ENCODE measurements at regions not wholly inside any gene's neighbourhood (a gene's known extent, or its start where the extent isn't known, plus 50 kb on each side); places are given as distances from the start of the nearest gene placed in this dataset.

GRCh38 chr2:11940121-11940743 lies 193.8 kb downstream of the LPIN1 start:
- Histone ChIP-seq H3K9me3 (ENCODE audit: control insufficient read depth in 4 of 4, insufficient read depth in 3 of 4, low read length in 3 of 4) (peaks cover 0 to 2% (median 0%) of the 10 kb centered on the region in 4 donors), H3K4me1 (ENCODE audit: control insufficient read depth in 5 of 5, insufficient read depth in 5 of 5, low read length in 5 of 5) (peaks cover 0 to 11% (median 0%) of the 10 kb centered on the region in 5 donors), H3K27ac (ENCODE audit: low read depth in 1 of 2, low read length in 1 of 2) (no peak overlapping the region), H3K36me3 (ENCODE audit: control insufficient read depth in 4 of 4, insufficient read depth in 4 of 4, low read length in 4 of 4) (no peaks in the 10 kb centered on the region), H3K27me3 (ENCODE audit: control insufficient read depth in 3 of 3, insufficient read depth in 3 of 3, low read length in 2 of 3) (no peaks in the 10 kb centered on the region), H3K9ac (ENCODE audit: insufficient read depth in 1 of 2, low read length in 2 of 2) (no peak overlapping the region), H3K4me3 (no peak overlapping the region)
- TF ChIP-seq CTCF (IDR thresholded peaks at IDR 0.05; ENCODE audit: control extremely low read depth, extremely low read depth): no peak
- ATAC-seq (ENCODE audit: insufficient read depth, low FRiP score) (no peak), DNase-seq (no peak)
- 78 to 89% methylated on average over 3 of the region's 3 CpGs for WGBS, 2 donors

GRCh38 chr2:11940799-11941198 lies 194.4 kb downstream of the LPIN1 start:
- WGBS, 2 donors: 95 to 97% methylated on average over 4 of the region's 4 CpGs
- Histone ChIP-seq H3K27ac (ENCODE audit: low read depth in 1 of 2, low read length in 1 of 2) (no peak overlapping the region), H3K27me3 (ENCODE audit: control insufficient read depth in 3 of 3, insufficient read depth in 3 of 3, low read length in 2 of 3) (no peaks in the 10 kb centered on the region), H3K9ac (ENCODE audit: insufficient read depth in 1 of 2, low read length in 2 of 2) (no peak overlapping the region), H3K4me3 (no peak overlapping the region), H3K36me3 (ENCODE audit: control insufficient read depth in 4 of 4, insufficient read depth in 4 of 4, low read length in 4 of 4) (no peaks in the 10 kb centered on the region), H3K4me1 (ENCODE audit: control insufficient read depth in 5 of 5, insufficient read depth in 5 of 5, low read length in 5 of 5) (peaks cover 0 to 11% (median 0%) of the 10 kb centered on the region in 5 donors), H3K9me3 (ENCODE audit: control insufficient read depth in 4 of 4, insufficient read depth in 3 of 4, low read length in 3 of 4) (peaks cover 0 to 2% (median 0%) of the 10 kb centered on the region in 4 donors)
- no peak for TF ChIP-seq CTCF (IDR thresholded peaks at IDR 0.05; ENCODE audit: control extremely low read depth, extremely low read depth)
- DNase-seq (no peak), ATAC-seq (ENCODE audit: insufficient read depth, low FRiP score) (no peak)

- no peak overlapping the region for H3K4me3 ChIP-seq
- H3K27me3 ChIP-seq (ENCODE audit: control insufficient read depth in 3 of 3, insufficient read depth in 3 of 3, low read length in 2 of 3): no peaks in the 10 kb centered on the region
- H3K9me3 ChIP-seq (ENCODE audit: control insufficient read depth in 4 of 4, insufficient read depth in 3 of 4, low read length in 3 of 4): no peaks in the 10 kb centered on the region
- no peak for ATAC-seq (ENCODE audit: insufficient read depth, low FRiP score)
- H3K9ac ChIP-seq (ENCODE audit: insufficient read depth in 1 of 2, low read length in 2 of 2): no peak overlapping the region
- H3K27ac ChIP-seq (ENCODE audit: low read depth in 1 of 2, low read length in 1 of 2): no peak overlapping the region
- no peaks in the 10 kb centered on the region for H3K36me3 ChIP-seq (ENCODE audit: control insufficient read depth in 4 of 4, insufficient read depth in 4 of 4, low read length in 4 of 4)
- no peak for TF ChIP-seq CTCF (IDR thresholded peaks at IDR 0.05; ENCODE audit: control extremely low read depth, extremely low read depth)
- 73 to 87% methylated on average over 17 of the region's 17 CpGs for WGBS, 2 donors
- peaks cover 0 to 11% (median 0%) of the 10 kb centered on the region in 5 donors for H3K4me1 ChIP-seq (ENCODE audit: control insufficient read depth in 5 of 5, insufficient read depth in 5 of 5, low read length in 5 of 5)
- DNase-seq: peak; percentile 46 to 52 (median 46)
Observed at GRCh38 chr2:11941201-11942177, 195.1 kb downstream of the LPIN1 start.

Measured in lung (tissue), 11 donors.